Breast epithelium (tissue), 4 donors: ENCODE measurements at regions not wholly inside any gene's neighbourhood (a gene's known extent, or its start where the extent isn't known, plus 50 kb on each side); places are given as distances from the start of the nearest gene placed in this dataset.

Experiments used
- DNase-seq, 2 donors: peaks; one replicate each; pipeline ENCODE4 v3.0.0-alpha.2; 2019; ENCODE audit warnings: low spot score in 2 of 2
- H3K27ac ChIP-seq, 2 donors: fragments of 200-600 bp; sonication (generic) in 1 of 2; one replicate each; pipeline ENCODE4 v1.5.1; 2016 to 2019; ENCODE audit warnings: mild to moderate bottlenecking in 1 of 2
- H3K27me3 ChIP-seq, 2 donors: fragments of 200-600 bp; sonication (generic) in 1 of 2; one replicate each; pipeline versions ENCODE4 v1.5.1 to v1.6.0; 2017 to 2019; ENCODE audit warnings: control low read depth in 1 of 2, mild to moderate bottlenecking in 1 of 2
- H3K36me3 ChIP-seq: fragments of 200-600 bp; one replicate; pipeline ENCODE4 v1.5.1; 2019
- H3K4me1 ChIP-seq, 2 donors: fragments of 200-600 bp; sonication (generic); one replicate each; pipeline ENCODE4 v1.5.1; 2016 to 2019; ENCODE audit warnings: control low read depth in 1 of 2
- H3K4me3 ChIP-seq, 3 donors: fragments of 200-600 bp; sonication (generic); 1 replicate in 2 of 3; 2 replicates in 1 of 3; pipeline ENCODE4 v1.5.1; 2016 to 2019; ENCODE audit warnings: mild to moderate bottlenecking in 3 of 3, moderate library complexity in 2 of 3
- H3K9me3 ChIP-seq, 2 donors: fragments of 200-600 bp; sonication (generic) in 1 of 2; one replicate each; pipeline ENCODE4 v1.5.1; 2016 to 2019; ENCODE audit warnings: control low read depth in 1 of 2
- CTCF ChIP-seq, 3 donors: fragments of 450-650 bp; IDR thresholded peaks; one replicate each; pipeline ENCODE4 v1.5.1; 2016 to 2017; ENCODE audit warnings: antibody characterized with exemption in 3 of 3, mild to moderate bottlenecking in 3 of 3, moderate library complexity in 3 of 3
- POLR2A ChIP-seq: fragments of 450-650 bp; IDR thresholded peaks from one replicate; pipeline ENCODE4 v1.6.1; 2016; ENCODE audit warnings: antibody characterized with exemption, mild to moderate bottlenecking, moderate library complexity
- POLR2AphosphoS5 ChIP-seq, 3 donors: sonication (generic); formaldehyde crosslinking; IDR thresholded peaks; one replicate each; pipeline ENCODE4 v1.6.1; 2017; ENCODE audit warnings: antibody characterized with exemption in 3 of 3
- intact Hi-C: fragments of 100-400 bp; cut with DNase I; formaldehyde crosslinking; loops from one replicate; pipeline ENCODE4 v1.15.1; 2023; ENCODE audit warnings: low total_unique reads

GRCh38 chr12:86838260-86838659, 582.1 kb upstream of the MGAT4C start:
- Histone ChIP-seq H3K36me3 (no peaks in the 10 kb centered on the region), H3K4me1 (no peaks in the 10 kb centered on the region), H3K9me3 (no peaks in the 10 kb centered on the region), H3K27ac (no peak overlapping the region), H3K27me3 (no peaks in the 10 kb centered on the region), H3K4me3 (no peak overlapping the region)
- intact Hi-C loops, result no loop called here
- DNase-seq, result no peak
- TF ChIP-seq POLR2AphosphoS5 (IDR thresholded peaks at IDR 0.05) (no peak), CTCF (IDR thresholded peaks at IDR 0.05) (no peak), POLR2A (no peak)

GRCh38 chr12:86837246-86837645, 581.1 kb upstream of the MGAT4C start:
- Histone ChIP-seq H3K27ac (no peak overlapping the region), H3K4me1 (no peaks in the 10 kb centered on the region), H3K9me3 (no peaks in the 10 kb centered on the region), H3K36me3 (no peaks in the 10 kb centered on the region), H3K27me3 (no peaks in the 10 kb centered on the region), H3K4me3 (no peak overlapping the region)
- no peak for DNase-seq
- intact Hi-C loops, result no loop called here
- TF ChIP-seq CTCF (IDR thresholded peaks at IDR 0.05), result no peak
- no peak for TF ChIP-seq POLR2A
- no peak for TF ChIP-seq POLR2AphosphoS5 (IDR thresholded peaks at IDR 0.05)

GRCh38 chr12:86834217-86834616, 578.0 kb upstream of the MGAT4C start:
- no peak for TF ChIP-seq POLR2AphosphoS5 (IDR thresholded peaks at IDR 0.05)
- no peak for TF ChIP-seq CTCF (IDR thresholded peaks at IDR 0.05)
- no peak for TF ChIP-seq POLR2A
- H3K9me3 ChIP-seq, result no peaks in the 10 kb centered on the region
- no peak overlapping the region for H3K4me3 ChIP-seq
- no peak for DNase-seq
- no peaks in the 10 kb centered on the region for H3K27me3 ChIP-seq
- no peaks in the 10 kb centered on the region for H3K4me1 ChIP-seq
- intact Hi-C loops, result no loop called here
- H3K36me3 ChIP-seq, result no peaks in the 10 kb centered on the region
- no peak overlapping the region for H3K27ac ChIP-seq

GRCh38 chr12:86827409-86827808, 571.2 kb upstream of the MGAT4C start:
- Histone ChIP-seq H3K27me3 (no peaks in the 10 kb centered on the region), H3K4me3 (no peak overlapping the region)

GRCh38 chr12:86826051-86826450, 569.9 kb upstream of the MGAT4C start:
- no peaks in the 10 kb centered on the region for H3K36me3 ChIP-seq
- no peak for DNase-seq
- TF ChIP-seq POLR2AphosphoS5 (IDR thresholded peaks at IDR 0.05) (no peak), CTCF (IDR thresholded peaks at IDR 0.05) (no peak), POLR2A (no peak)
- no peak overlapping the region for H3K27ac ChIP-seq
- no peaks in the 10 kb centered on the region for H3K9me3 ChIP-seq
- intact Hi-C loops, result no loop called here
- H3K4me3 ChIP-seq, result no peak overlapping the region
- no peaks in the 10 kb centered on the region for H3K4me1 ChIP-seq
- H3K27me3 ChIP-seq, result no peaks in the 10 kb centered on the region

More at GRCh38 chr12:86827409-86827808, 571.2 kb upstream of the MGAT4C start:
- intact Hi-C loops, result no loop called here
- H3K36me3 ChIP-seq, result no peaks in the 10 kb centered on the region
- H3K27ac ChIP-seq, result no peak overlapping the region
- DNase-seq, result no peak
- no peaks in the 10 kb centered on the region for H3K9me3 ChIP-seq
- H3K4me1 ChIP-seq, result no peaks in the 10 kb centered on the region
- TF ChIP-seq POLR2AphosphoS5 (IDR thresholded peaks at IDR 0.05), result no peak
- no peak for TF ChIP-seq POLR2A
- TF ChIP-seq CTCF (IDR thresholded peaks at IDR 0.05), result no peak
